ENCODE measurements at regions not wholly inside any gene's neighbourhood (a gene's known extent, or its start where the extent isn't known, plus 50 kb on each side); places are given as distances from the start of the nearest gene placed in this dataset.
A peak's percentile ranks its signal among the peaks of the same experiment; 100 is the strongest.

DNA sequence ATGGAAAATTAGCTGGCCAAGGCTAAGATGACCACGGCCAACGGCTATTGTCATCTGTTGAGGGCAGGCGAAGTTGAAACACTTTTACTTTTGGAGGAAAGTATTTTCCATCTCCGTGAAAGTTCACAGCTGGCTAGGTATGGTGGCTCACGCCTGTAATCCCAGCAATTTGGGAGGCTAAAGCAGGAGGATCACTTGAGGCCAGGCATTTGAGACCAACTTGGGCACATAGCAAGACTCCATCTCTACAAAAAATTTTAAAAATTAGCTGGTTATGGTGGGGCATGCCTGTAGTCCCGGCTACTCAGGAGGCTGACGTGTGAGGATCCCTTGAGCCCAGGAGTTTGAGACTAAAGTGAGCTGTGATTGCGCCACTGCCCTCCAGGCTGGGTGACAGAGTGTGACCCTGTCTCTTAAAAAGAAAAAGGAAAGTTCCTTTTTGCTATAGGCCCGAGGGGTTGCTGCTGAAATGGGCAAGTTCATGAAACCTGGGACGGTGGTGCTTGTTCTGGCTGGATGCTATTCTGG is 85.5 kb upstream of the MKLN1 start:
- Histone ChIP-seq H3K9me3 (no peaks in the 10 kb centered on the region), H3K4me3 (no peak overlapping the region), H3K36me3 (no peaks in the 10 kb centered on the region), H3K4me1 (peaks cover 0 to 6% of the 10 kb centered on the region in 2 donors), H3K27ac (no peak overlapping the region), H3K27me3 (no peaks in the 10 kb centered on the region)
- in situ Hi-C loops (cut with MboI; ENCODE audit: low sequenced_read_pairs in 4 of 4), result no loop called here
- no peak for DNase-seq
- intact Hi-C loops (cut with DNase I; ENCODE audit: low total_unique reads), result no loop called here
- no peak for TF ChIP-seq CTCF (IDR thresholded peaks at IDR 0.05 in 4 of 5, conservative IDR thresholded peaks at IDR 0.05 in 1 of 5)
- no peak for TF ChIP-seq POLR2A (IDR thresholded peaks at IDR 0.05)
- no peak for ATAC-seq

DNA sequence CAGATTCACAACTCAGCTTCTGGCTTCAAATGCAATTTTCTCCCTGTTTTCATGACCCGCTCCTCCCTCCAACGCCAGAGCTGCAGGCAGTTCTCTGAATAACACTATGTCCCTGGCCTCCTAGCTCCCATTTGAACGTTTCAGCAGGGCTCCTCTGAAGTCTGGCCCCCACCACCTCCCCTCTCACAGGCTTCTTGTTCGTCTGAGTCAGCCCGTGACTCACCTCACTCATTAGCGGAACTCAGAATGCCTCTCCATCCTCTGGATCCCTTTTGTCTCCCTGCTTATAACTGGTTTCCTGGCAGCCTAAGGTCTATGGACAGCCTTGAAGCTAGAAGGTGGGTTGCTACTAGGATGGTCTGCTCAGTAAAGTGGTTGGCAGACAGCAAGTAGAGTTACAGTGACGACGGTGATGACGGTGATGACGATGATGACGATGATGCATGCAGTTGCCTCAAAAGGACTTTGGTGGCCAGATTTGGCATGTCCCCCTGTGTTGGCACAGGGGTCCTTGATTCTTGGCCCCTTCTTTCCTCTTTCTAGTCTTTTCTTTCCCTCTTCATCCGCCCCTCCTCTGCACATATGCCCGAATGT is 83.3 kb upstream of the MKLN1 start:
- Histone ChIP-seq H3K36me3 (no peaks in the 10 kb centered on the region), H3K27ac (peak overlapping the region in 1 of 4 donors; percentile 30), H3K9me3 (no peaks in the 10 kb centered on the region), H3K4me1 (peaks cover 8 to 11% of the 10 kb centered on the region in 2 donors), H3K27me3 (no peaks in the 10 kb centered on the region), H3K4me3 (no peak overlapping the region)
- ATAC-seq (peak; percentile 7 to 18), DNase-seq (peak; percentile 31 to 70)
- in situ Hi-C loops (cut with MboI; ENCODE audit: low sequenced_read_pairs in 4 of 4) (no loop called here), intact Hi-C loops (cut with DNase I; ENCODE audit: low total_unique reads) (no loop called here)
- no peak for TF ChIP-seq POLR2A (IDR thresholded peaks at IDR 0.05)
- no peak for TF ChIP-seq CTCF (IDR thresholded peaks at IDR 0.05 in 4 of 5, conservative IDR thresholded peaks at IDR 0.05 in 1 of 5)

DNA sequence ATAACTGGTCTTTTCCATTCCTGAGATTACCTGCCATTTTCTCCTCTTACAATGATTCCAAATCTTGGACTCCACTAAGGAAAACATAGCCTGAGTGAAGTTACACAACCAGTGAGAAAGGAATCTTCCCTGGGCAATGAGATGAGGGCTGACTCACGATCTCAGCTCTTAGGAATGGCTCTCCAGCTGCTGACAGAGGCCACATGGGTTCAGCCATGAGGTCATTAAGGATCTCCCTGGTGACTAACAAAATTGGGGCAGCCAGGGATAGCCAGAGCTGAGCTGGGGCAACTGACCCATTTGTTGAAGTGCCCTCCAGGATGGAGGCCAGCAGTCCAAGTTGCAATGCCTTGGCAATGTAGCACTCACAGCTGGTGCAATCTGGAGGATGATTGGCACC is 78.7 kb upstream of the MKLN1 start:
- ATAC-seq (peak; percentile 91 to 99), DNase-seq (peak; percentile 95 to 97)
- Histone ChIP-seq H3K27ac (peak overlapping the region; percentile 66 to 87 (median 72)), H3K9me3 (no peaks in the 10 kb centered on the region), H3K4me3 (no peak overlapping the region), H3K36me3 (no peaks in the 10 kb centered on the region), H3K27me3 (no peaks in the 10 kb centered on the region), H3K4me1 (peaks cover 17 to 33% of the 10 kb centered on the region in 2 donors)
- in situ Hi-C loops (cut with MboI; ENCODE audit: low sequenced_read_pairs in 4 of 4) (no loop called here), intact Hi-C loops (cut with DNase I; ENCODE audit: low total_unique reads) (loop anchor here (1.0 to 2.0 kb wide), 4 partner anchors 35 to 139 kb away; no protein-coding TSS in a partner anchor)
- TF ChIP-seq POLR2A (IDR thresholded peaks at IDR 0.05) (peak in 1 of 2 donors; percentile 24), CTCF (IDR thresholded peaks at IDR 0.05 in 4 of 5, conservative IDR thresholded peaks at IDR 0.05 in 1 of 5) (no peak)

DNA sequence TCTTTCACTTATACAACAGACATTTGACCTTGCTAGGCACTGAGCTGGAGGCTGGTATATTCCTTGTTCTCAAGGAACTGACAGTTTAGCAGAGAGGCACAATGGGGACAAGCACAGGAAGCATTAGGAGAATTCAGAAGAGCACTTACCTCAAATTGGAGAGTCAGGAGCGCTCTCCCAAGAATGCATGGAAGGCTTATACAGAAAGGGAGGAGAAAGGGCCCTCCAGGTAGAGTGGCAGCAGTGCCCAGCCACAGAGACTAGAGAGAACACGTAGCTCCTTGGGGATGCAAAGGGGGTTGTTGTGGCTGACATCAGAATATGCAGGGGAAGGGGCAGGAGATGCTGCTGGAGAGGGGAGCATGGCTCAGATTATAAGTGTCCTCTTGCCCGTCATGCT is 78.2 kb upstream of the MKLN1 start:
- Histone ChIP-seq H3K9me3 (no peaks in the 10 kb centered on the region), H3K4me3 (no peak overlapping the region), H3K4me1 (peaks cover 17 to 38% of the 10 kb centered on the region in 2 donors), H3K27ac (peak overlapping the region; percentile 35 to 87 (median 70)), H3K36me3 (no peaks in the 10 kb centered on the region), H3K27me3 (no peaks in the 10 kb centered on the region)
- ATAC-seq (no peak), DNase-seq (no peak)
- intact Hi-C loops (cut with DNase I; ENCODE audit: low total_unique reads), result loop anchor here (1.0 to 2.0 kb wide), 4 partner anchors 35 to 139 kb away; no protein-coding TSS in a partner anchor
- no peak for TF ChIP-seq CTCF (IDR thresholded peaks at IDR 0.05 in 4 of 5, conservative IDR thresholded peaks at IDR 0.05 in 1 of 5)
- TF ChIP-seq POLR2A (IDR thresholded peaks at IDR 0.05), result no peak
- in situ Hi-C loops (cut with MboI; ENCODE audit: low sequenced_read_pairs in 4 of 4), result no loop called here

Data from gastrocnemius medialis (tissue), 4 donors.